ENCODE measurements at regions not wholly inside any gene's neighbourhood (a gene's known extent, or its start where the extent isn't known, plus 50 kb on each side); places are given as distances from the start of the nearest gene placed in this dataset.

- no peak for DNase-seq
Measured at GRCh38 chrX:40304115-40304514, 206.4 kb upstream of the BCOR start.

DNA sequence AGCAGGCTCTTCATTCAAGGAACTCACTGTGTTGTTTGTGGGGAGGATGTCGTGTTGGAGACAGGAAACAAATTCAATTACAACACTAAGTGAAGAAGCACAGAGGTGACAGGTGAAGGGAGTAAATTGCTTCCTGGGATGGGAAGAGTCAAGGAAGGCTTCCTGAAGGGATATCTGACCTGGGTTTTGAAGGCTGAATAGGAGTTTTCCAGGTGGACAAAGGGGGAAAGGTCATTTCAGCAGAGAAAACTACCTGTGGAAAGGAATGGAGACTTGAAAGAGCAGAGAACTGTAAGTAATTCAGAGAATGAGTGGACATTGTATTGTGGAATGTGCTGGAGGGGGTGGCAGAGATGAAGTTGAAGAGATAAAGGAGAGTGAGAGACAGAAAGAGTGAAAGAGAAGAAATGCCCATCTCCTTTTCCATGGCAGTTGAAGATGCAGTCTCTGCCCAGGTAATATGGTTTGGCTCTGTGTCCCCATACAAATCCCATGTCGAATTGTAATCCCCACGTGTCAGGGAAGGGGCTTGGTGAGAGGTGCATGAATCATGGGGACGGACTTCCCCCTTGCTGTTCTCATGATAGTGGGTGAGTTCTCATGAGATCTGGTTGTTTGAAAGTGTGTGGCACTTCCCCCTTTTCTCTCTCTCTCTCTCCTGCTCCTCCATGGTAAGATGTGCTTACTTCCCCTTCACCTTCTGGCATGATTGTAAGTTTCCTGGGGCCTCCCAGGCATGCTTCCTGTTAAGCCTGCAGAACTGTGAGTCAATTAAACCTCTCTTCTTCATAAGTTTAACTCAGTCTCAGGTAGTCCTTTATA, 205.7 kb upstream of the BCOR start:
- DNase-seq: no peak

- DNase-seq: no peak
Measured at GRCh38 chrX:40300286-40300890, 202.6 kb upstream of the BCOR start.

GRCh38 chrX:40299641-40300046, 201.9 kb upstream of the BCOR start:
- DNase-seq: no peak

- no peak for DNase-seq
Measured at GRCh38 chrX:40298572-40299479, 201.1 kb upstream of the BCOR start.

- DNase-seq: no peak
Measured at GRCh38 chrX:40298069-40298468, 200.3 kb upstream of the BCOR start.

DNA sequence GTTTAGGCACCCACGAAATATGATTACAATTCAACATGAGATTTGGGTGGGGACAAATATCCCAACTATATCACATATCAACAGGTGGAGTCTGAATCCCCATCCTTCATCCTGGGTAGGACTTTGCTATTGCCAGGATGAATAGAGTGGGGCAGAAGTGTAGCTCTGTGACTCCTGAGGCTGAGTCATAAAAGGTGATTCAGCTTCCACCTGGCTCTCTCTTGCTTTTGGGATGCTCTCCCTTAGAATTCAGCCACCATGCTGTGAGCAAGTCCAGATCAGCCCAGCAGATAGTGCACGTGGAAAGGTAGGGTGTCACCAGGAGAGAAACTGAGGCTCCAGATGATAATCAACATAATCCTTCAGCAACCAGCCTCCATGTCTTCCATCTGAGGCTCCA, 193.8 kb upstream of the BCOR start:
- no peak for DNase-seq

- no peak for DNase-seq
Measured at GRCh38 chrX:40290517-40290916, 192.8 kb upstream of the BCOR start.

- DNase-seq: no peak
Measured at GRCh38 chrX:40285876-40286275, 188.1 kb upstream of the BCOR start.

- no peak for DNase-seq
Measured at GRCh38 chrX:40284852-40285251, 187.1 kb upstream of the BCOR start.

DNA sequence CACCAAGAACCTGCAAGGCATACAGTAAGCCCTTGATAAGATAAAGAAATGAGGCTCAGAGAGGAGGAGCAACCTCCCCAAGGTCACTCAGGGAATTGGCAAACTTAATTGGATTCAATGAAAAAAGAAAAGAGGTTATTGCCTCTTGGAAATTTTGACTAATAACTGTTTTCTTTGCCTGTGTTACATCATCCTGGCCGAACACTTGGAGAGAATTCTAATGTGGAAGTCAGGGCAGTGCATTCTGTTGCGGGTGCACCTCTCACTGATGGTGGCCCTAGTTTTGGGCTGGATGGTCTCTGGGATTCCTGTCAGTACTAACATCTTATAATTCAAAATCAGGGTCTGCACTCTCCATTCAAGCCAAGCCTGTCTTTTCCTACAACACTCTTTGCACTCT, 186.2 kb upstream of the BCOR start:
- no peak for DNase-seq

DNA sequence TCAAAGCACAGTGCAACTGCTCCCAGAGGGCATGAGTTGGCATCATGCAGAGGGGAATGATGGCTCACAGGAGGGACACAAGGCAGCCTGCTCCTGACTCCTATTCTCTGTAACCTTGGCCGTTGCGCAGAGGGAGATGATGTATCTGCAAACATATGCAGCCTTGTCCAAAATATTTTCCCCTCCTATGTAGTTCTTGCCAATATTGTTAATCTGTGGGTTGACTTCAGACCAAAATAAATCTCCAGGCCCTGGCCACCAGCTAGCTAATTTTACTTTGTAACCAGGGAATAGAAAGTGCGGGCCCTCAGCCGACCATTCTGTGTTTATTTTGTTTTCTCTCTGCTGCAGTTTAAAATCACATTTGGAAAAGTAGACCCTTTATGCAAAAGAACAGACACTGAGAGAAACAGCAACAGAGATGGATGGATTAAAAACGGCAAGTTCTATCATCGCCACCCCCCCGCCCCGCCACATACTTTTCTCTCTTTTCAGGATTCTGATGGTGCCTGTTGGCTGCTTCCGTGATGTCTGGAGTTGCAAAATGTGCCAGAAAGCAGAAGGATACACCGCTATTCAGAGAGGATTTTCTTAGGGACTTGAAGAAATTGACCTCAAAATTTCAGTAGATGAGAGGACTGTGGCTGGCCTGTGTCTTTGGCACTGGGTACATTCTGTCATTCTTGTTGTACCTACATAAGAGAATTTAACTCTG, 185.3 kb upstream of the BCOR start:
- DNase-seq: no peak

DNA sequence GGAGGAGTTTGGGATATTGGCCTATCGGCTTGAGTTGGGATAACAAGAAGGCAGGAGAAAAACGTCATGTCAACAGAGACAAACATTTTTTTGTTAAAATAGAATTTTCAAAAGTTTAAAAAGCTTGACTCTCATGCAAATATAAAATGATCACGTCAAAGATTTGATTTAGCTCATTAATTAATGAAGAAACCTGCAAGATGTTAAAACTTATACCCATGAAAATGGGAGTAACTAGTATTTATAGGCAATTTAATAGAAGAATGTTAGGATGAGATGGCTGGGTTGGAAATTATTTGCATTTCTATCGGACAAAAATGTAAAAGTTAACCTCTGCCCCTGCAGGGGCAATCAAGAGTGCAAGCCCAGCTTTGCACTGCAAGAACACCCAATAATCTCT, 184.6 kb upstream of the BCOR start:
- no peak for DNase-seq

GRCh38 chrX:40281336-40282005, 183.7 kb upstream of the BCOR start:
- no peak for DNase-seq

DNA sequence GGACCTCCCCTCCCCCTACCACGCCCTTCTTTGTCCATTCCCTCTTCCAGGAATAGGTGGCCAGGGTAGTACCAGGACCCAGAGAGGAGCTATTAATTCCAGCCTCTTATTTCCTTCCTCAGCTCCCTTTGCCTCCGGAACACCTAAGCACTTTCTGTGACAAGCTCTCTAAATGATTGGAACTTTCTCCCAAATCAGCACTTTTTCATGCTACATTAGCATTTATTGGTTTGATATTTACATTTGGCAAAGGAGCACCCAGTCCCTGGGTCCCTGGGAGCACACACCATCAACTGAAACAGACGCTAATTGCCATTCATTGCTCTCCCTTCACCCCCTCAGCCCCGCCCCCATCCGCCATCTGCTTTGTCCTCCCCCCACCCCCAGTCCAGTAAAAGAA, 182.0 kb upstream of the BCOR start:
- DNase-seq: no peak

GRCh38 chrX:40279091-40279430, 181.3 kb upstream of the BCOR start:
- DNase-seq: no peak

GRCh38 chrX:40278340-40279090, 180.8 kb upstream of the BCOR start:
- DNase-seq: no peak

- no peak for DNase-seq
Measured at GRCh38 chrX:40277672-40278071, 179.9 kb upstream of the BCOR start.

- no peak for DNase-seq
Measured at GRCh38 chrX:40273356-40274050, 175.7 kb upstream of the BCOR start.

GRCh38 chrX:40272776-40273175, 175.0 kb upstream of the BCOR start:
- no peak for DNase-seq

DNA sequence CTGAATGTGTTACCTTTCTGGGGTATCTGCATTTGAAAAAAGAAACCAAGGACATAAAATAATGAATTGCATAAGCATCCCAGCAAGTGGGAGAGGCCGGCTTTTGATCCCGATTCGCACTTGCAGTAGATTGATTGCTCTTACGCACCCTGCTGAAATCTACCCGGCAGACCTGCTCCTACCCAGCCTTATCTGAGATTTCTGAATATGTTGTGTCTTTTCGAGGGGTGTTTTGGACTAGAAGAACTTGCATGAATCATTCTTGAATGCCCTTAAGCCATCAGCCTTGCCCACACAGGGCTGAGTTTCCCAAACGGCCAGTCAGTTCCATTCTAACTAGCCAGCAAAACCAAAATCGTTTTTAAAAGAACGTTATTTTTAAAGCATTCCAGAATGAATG, 174.4 kb upstream of the BCOR start:
- DNase-seq: no peak

Measured in AML-193 (cell line).